ENCODE measurements at regions not wholly inside any gene's neighbourhood (a gene's known extent, or its start where the extent isn't known, plus 50 kb on each side); places are given as distances from the start of the nearest gene placed in this dataset.

DNA sequence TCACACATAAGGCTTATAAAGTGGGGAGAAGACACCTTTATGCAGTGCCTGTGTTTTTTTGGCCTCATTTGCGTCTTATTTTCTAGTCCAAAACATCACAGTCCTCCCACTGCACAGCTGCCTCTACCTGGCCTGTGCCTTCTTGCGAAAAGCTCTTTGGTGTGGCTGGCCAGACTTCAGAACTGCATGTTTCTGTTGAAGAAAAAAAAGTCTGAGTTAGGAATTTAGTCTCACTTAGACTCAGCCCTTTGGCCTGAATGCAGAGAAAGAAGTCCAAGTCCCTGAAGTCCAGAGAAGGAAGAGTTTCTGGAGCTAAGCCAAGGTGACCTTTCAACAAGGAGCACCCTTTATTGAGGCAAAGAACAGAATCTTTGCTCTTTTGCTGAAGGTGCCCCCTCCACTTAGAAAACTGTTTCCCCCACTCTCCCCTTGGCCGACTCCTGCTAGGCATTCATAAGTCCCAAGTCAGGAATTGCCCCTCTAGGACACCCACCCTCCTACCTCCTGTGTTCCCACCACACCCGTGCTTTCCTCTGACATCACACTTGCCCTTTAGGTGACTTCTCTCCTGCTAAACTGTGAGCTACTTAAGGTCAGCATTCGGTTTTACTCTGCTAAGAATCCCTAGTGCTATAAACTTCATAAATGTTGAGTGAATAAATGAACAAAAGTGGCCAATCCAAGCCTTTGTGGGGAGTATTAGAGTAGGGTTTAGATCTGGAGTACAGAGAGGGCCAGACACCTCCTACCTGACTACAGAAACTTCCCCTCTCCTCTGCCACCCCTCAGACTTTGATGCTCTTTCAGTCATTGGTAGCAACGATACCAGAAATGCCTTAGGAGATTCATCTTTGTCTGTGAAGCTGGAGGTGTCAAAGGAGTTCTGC, 226.8 kb downstream of the LACC1 start:
- POLR2A ChIA-PET: no interaction called here
- DNase-seq (ENCODE audit: low spot score) (no peak), ATAC-seq (no peak), FAIRE-seq (no peak)
- no peaks in the 10 kb centered on the region for H3K79me2 ChIP-seq (ENCODE audit: insufficient read depth, low read length)
- H3K9ac ChIP-seq (ENCODE audit: insufficient read depth, low read depth, low read length): no peak overlapping the region
- H3K9me3 ChIP-seq (ENCODE audit: low read length): peaks cover 4% of the 10 kb centered on the region; the same call in 1 of the 2 replicates
- 15% methylated on average over 5 of the region's 6 CpGs for WGBS (ENCODE audit: low lambda C conversion rate)
- no peaks in the 10 kb centered on the region for H3K27me3 ChIP-seq (ENCODE audit: control insufficient read depth in 1 of 2, insufficient read depth in 2 of 2, low read length in 2 of 2)
- CTCF ChIA-PET (ENCODE audit: low intra/inter-chr PET ratio, low total read pairs): no interaction called here
- no peak overlapping the region for H3K4me2 ChIP-seq (ENCODE audit: low read depth, low read length)
- in situ Hi-C loops (cut with HindIII; ENCODE audit: extremely low pct_ligation_motif_present, low pct_unique_long_range_greater_than_20kb): no loop called here
- no peak overlapping the region for H2AFZ ChIP-seq (ENCODE audit: low read length)
- intact Hi-C loops (cut with micrococcal nuclease; ENCODE audit: unreplicated experiment): no loop called here
- no peaks in the 10 kb centered on the region for H4K20me1 ChIP-seq (ENCODE audit: insufficient read depth, low read length)
- BruUV-seq (replicated peaks): no TSS peak
- no peak overlapping the region for H3K27ac ChIP-seq (ENCODE audit: extremely low read length, insufficient read depth, low read length)
- no peaks in the 10 kb centered on the region for H3K36me3 ChIP-seq (replicated peaks in 1 of 2; ENCODE audit: control insufficient read depth in 1 of 2, insufficient read depth in 2 of 2, low read length in 2 of 2)
- H3K4me3 ChIP-seq (replicated peaks in 1 of 3; ENCODE audit: insufficient read depth in 1 of 3, low read depth in 2 of 3, low read length in 3 of 3): no peak overlapping the region
- peaks cover 35% of the 10 kb centered on the region for H3K4me1 ChIP-seq (ENCODE audit: insufficient read depth, low read length)
- TF ChIP-seq ZBTB1 (CRISPR knock-in tag; IDR thresholded peaks at IDR 0.05; ENCODE audit: borderline replicate concordance): no peak
- no peak for TF ChIP-seq TBL1XR1 (IDR thresholded peaks at IDR 0.05; ENCODE audit: borderline replicate concordance, low read length, partially characterized antibody)
- no peak for TF ChIP-seq ATF7-NPFF (CRISPR knock-in tag; IDR thresholded peaks at IDR 0.05; ENCODE audit: low read depth)
- TF ChIP-seq SMAD1 (CRISPR knock-in tag; IDR thresholded peaks at IDR 0.05; ENCODE audit: borderline replicate concordance, low read depth): no peak
- no peak for TF ChIP-seq ZBTB10 (CRISPR knock-in tag; IDR thresholded peaks at IDR 0.05; ENCODE audit: borderline replicate concordance)
- TF ChIP-seq ZNF614 (CRISPR knock-in tag; IDR thresholded peaks at IDR 0.05; ENCODE audit: borderline replicate concordance): no peak
- no peak for TF ChIP-seq SRF (IDR thresholded peaks at IDR 0.05; ENCODE audit: low read depth, low read length)
- TF ChIP-seq XRCC5 (optimal IDR thresholded peaks at IDR 0.05; ENCODE audit: low read length): no peak
- TF ChIP-seq ZNF570 (CRISPR knock-in tag; IDR thresholded peaks at IDR 0.05; ENCODE audit: borderline replicate concordance): no peak
- TF ChIP-seq, protein P1, sequence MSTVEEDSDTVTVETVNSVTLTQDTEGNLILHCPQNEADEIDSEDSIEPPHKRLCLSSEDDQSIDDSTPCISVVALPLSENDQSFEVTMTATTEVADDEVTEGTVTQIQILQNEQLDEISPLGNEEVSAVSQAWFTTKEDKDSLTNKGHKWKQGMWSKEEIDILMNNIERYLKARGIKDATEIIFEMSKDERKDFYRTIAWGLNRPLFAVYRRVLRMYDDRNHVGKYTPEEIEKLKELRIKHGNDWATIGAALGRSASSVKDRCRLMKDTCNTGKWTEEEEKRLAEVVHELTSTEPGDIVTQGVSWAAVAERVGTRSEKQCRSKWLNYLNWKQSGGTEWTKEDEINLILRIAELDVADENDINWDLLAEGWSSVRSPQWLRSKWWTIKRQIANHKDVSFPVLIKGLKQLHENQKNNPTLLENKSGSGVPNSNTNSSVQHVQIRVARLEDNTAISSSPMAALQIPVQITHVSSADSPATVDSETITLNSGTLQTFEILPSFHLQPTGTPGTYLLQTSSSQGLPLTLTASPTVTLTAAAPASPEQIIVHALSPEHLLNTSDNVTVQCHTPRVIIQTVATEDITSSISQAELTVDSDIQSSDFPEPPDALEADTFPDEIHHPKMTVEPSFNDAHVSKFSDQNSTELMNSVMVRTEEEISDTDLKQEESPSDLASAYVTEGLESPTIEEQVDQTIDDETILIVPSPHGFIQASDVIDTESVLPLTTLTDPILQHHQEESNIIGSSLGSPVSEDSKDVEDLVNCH (CRISPR knock-in tag; IDR thresholded peaks at IDR 0.05): no peak
- TF ChIP-seq, protein P2, sequence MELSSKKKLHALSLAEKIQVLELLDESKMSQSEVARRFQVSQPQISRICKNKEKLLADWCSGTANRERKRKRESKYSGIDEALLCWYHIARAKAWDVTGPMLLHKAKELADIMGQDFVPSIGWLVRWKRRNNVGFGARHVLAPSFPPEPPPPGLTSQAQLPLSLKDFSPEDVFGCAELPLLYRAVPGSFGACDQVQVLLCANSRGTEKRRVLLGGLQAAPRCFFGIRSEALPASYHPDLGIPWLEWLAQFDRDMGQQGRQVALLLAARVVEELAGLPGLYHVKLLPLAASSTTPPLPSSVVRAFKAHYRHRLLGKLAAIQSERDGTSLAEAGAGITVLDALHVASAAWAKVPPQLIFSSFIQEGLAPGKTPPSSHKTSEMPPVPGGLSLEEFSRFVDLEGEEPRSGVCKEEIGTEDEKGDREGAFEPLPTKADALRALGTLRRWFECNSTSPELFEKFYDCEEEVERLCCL (CRISPR knock-in tag; IDR thresholded peaks at IDR 0.05; ENCODE audit: borderline replicate concordance): no peak
- TF ChIP-seq, protein P3, sequence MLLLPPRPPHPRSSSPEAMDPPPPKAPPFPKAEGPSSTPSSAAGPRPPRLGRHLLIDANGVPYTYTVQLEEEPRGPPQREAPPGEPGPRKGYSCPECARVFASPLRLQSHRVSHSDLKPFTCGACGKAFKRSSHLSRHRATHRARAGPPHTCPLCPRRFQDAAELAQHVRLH (CRISPR knock-in tag; IDR thresholded peaks at IDR 0.05; ENCODE audit: borderline replicate concordance, low read depth): no peak
- TF ChIP-seq PITX1 (CRISPR knock-in tag; IDR thresholded peaks at IDR 0.05): no peak
- TF ChIP-seq, protein P4, sequence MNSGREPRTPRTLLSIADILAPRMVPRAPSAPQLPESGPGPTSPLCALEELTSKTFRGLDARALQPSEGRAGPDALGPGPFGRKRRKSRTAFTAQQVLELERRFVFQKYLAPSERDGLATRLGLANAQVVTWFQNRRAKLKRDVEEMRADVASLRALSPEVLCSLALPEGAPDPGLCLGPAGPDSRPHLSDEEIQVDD (CRISPR knock-in tag; IDR thresholded peaks at IDR 0.05; ENCODE audit: borderline replicate concordance): no peak
